ENCODE measurements at regions not wholly inside any gene's neighbourhood (a gene's known extent, or its start where the extent isn't known, plus 50 kb on each side); places are given as distances from the start of the nearest gene placed in this dataset.

DNA sequence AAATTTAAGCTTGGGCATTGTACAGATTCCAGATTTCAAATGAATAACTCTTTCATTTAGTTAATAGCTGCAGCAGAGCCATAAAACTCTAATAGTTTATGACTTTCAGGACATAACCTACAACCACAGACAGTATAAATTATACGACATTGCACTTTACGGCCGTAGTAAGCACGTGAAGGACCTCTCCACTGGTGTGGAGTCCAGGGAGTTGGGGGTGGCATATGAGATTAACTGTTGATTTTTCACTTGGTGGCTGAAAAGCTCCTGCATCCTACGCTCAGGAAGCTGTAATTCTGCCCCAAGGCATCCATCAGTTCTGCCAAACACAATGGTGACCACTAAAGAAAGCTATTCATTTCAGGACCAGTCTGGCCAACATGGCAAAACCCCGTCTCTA is 376.2 kb downstream of the SOX11 start:
- POLR2A ChIA-PET: no interaction called here
- no peak overlapping the region for H3K27ac Mint-ChIP-seq
- TF ChIP-seq, protein P1, sequence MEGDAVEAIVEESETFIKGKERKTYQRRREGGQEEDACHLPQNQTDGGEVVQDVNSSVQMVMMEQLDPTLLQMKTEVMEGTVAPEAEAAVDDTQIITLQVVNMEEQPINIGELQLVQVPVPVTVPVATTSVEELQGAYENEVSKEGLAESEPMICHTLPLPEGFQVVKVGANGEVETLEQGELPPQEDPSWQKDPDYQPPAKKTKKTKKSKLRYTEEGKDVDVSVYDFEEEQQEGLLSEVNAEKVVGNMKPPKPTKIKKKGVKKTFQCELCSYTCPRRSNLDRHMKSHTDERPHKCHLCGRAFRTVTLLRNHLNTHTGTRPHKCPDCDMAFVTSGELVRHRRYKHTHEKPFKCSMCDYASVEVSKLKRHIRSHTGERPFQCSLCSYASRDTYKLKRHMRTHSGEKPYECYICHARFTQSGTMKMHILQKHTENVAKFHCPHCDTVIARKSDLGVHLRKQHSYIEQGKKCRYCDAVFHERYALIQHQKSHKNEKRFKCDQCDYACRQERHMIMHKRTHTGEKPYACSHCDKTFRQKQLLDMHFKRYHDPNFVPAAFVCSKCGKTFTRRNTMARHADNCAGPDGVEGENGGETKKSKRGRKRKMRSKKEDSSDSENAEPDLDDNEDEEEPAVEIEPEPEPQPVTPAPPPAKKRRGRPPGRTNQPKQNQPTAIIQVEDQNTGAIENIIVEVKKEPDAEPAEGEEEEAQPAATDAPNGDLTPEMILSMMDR (IDR thresholded peaks at IDR 0.05): no peak
- no peak overlapping the region for H3K4me3 Mint-ChIP-seq
- no peak for DNase-seq
- intact Hi-C loops (cut with micrococcal nuclease): no loop called here
- no peaks in the 10 kb centered on the region for H3K9me3 Mint-ChIP-seq
- H3K36me3 Mint-ChIP-seq (ENCODE audit: low read depth): no peaks in the 10 kb centered on the region
- CTCF ChIA-PET: no interaction called here
- H3K4me1 Mint-ChIP-seq: no peaks in the 10 kb centered on the region
- ATAC-seq (ENCODE audit: low read depth): no peak
- H3K27me3 Mint-ChIP-seq: no peaks in the 10 kb centered on the region

DNA sequence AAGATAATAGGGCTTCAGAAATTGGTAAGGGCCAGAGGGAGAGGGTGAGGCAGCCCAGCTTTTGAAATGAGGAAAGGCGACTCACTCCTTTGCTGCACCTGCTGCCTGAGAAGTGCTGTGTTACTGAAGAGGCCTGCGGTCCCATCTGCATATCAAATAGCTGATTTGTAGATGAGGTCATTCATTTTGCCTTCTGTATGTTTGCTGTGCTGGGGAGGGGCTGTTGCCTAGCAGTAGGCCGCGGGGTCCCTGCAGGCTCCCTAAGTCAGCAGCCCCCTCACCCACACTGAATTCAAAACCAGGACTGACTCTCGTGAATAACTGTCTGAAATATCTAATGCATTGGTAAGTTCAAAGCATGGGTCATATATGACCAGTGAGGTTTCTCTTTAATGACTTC is 377.2 kb downstream of the SOX11 start:
- TF ChIP-seq, protein P1 (IDR thresholded peaks at IDR 0.05): no peak
- H3K4me3 Mint-ChIP-seq: no peak overlapping the region
- ChIA-PET POLR2A (no interaction called here), CTCF (no interaction called here)
- no peaks in the 10 kb centered on the region for H3K4me1 Mint-ChIP-seq
- no peaks in the 10 kb centered on the region for H3K9me3 Mint-ChIP-seq
- DNase-seq (no peak), ATAC-seq (ENCODE audit: low read depth) (no peak)
- H3K27me3 Mint-ChIP-seq: no peaks in the 10 kb centered on the region
- no peak overlapping the region for H3K27ac Mint-ChIP-seq
- H3K36me3 Mint-ChIP-seq (ENCODE audit: low read depth): no peaks in the 10 kb centered on the region
- intact Hi-C loops (cut with micrococcal nuclease): no loop called here

DNA sequence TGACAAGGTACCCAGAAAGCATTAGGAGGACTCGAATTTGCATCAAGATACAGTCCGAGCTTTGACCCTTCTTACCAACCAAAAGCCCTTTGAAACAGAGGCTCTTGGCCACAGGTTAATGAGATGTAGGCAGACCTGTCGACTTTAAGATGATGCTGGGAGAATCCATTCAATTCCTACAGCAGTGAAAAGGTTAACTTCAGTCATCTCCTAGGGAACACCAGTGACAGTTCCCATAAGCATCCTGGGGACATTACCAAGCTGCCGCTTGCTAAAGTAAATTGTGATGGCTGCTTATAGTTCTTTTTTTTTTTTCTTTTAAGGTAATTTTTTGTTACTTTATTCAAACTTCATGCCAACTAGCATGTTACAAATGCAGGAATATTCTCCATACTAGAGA is 379.3 kb downstream of the SOX11 start:
- ATAC-seq (ENCODE audit: low read depth): no peak
- no peaks in the 10 kb centered on the region for H3K27me3 Mint-ChIP-seq
- H3K27ac Mint-ChIP-seq: no peak overlapping the region
- DNase-seq: no peak
- no peaks in the 10 kb centered on the region for H3K4me1 Mint-ChIP-seq
- ChIA-PET CTCF (interaction anchor here (0.6 kb wide), 1 partner anchor 31 kb away, joined by 3 read pairs; no protein-coding TSS in a partner anchor), POLR2A (no interaction called here)
- H3K36me3 Mint-ChIP-seq (ENCODE audit: low read depth): no peaks in the 10 kb centered on the region
- intact Hi-C loops (cut with micrococcal nuclease): no loop called here
- TF ChIP-seq, protein P1 (IDR thresholded peaks at IDR 0.05): no peak
- H3K9me3 Mint-ChIP-seq: no peaks in the 10 kb centered on the region
- H3K4me3 Mint-ChIP-seq: no peak overlapping the region

DNA sequence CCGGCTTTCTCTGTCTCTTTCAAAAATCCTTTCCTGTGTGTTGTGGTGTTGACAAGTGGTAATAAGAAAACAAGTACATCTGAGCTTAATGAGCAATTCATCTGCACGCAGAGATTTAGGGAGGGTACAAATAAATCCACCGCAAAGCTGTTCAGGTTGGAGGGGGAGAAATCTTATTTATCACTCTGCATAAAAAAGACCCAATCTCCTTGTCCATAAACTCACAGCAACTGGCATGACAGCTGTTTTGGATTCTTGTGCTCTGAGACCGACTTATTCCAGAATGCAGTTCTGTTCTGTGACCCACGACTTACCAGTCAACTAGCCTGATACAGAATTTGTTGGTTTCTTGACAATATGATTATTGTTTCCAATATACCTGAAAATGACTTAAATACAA is 380.1 kb downstream of the SOX11 start:
- intact Hi-C loops (cut with micrococcal nuclease): no loop called here
- Mint-ChIP-seq H3K27me3 (no peaks in the 10 kb centered on the region), H3K4me1 (no peaks in the 10 kb centered on the region), H3K4me3 (no peak overlapping the region), H3K9me3 (no peaks in the 10 kb centered on the region), H3K36me3 (ENCODE audit: low read depth) (no peaks in the 10 kb centered on the region), H3K27ac (no peak overlapping the region)
- TF ChIP-seq, protein P1 (IDR thresholded peaks at IDR 0.05): no peak
- ChIA-PET CTCF (interaction anchor here (0.6 kb wide), 1 partner anchor 30 kb away, joined by 3 read pairs; no protein-coding TSS in a partner anchor), POLR2A (no interaction called here)
- ATAC-seq (ENCODE audit: low read depth) (no peak), DNase-seq (no peak)

DNA sequence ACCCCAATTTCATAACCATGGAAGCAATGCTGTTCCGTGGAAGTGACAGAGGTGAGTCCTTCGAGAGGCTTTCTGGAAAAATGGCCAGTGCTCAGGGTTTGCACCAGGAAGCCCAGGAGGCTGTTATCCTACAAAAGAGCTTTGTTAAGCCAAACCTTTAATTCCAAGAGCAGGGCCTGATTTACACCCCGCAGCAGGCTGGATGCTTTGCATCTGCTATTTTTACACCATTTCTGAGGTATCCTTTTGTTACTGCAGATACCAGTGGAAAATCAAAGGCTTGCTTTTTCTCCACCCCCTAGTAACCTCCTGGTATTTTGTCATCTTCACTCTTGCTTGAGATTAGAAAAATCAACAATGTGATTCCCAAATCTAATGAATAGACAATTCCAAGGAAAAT is 380.6 kb downstream of the SOX11 start:
- H3K27ac Mint-ChIP-seq: no peak overlapping the region
- H3K27me3 Mint-ChIP-seq: no peaks in the 10 kb centered on the region
- no peaks in the 10 kb centered on the region for H3K4me1 Mint-ChIP-seq
- CTCF ChIA-PET: no interaction called here
- H3K9me3 Mint-ChIP-seq: no peaks in the 10 kb centered on the region
- TF ChIP-seq, protein P1 (IDR thresholded peaks at IDR 0.05): no peak
- H3K4me3 Mint-ChIP-seq: no peak overlapping the region
- intact Hi-C loops (cut with micrococcal nuclease): no loop called here
- DNase-seq (no peak), ATAC-seq (ENCODE audit: low read depth) (no peak)
- POLR2A ChIA-PET: no interaction called here
- H3K36me3 Mint-ChIP-seq (ENCODE audit: low read depth): no peaks in the 10 kb centered on the region

Measured in activated B cell treated with CpG ODN at 0.5 μM for 24 hours (primary cell).